Glutamatergic neuron (in vitro differentiated cells): ENCODE measurements at regions not wholly inside any gene's neighbourhood (a gene's known extent, or its start where the extent isn't known, plus 50 kb on each side); places are given as distances from the start of the nearest gene placed in this dataset.
"Not testable (repeated sequence)": the region's sequence is repeated elsewhere in the genome, so short reads cannot be mapped to it uniquely, and the experiment has no call there.

Experiments
- DNase-seq: peaks from one replicate; pipeline ENCODE4 v3.0.0; 2022
- H3K27ac Mint-ChIP-seq: one replicate; pipeline ENCODE4 v1.8.0; 2020; ENCODE audit warnings: mild to moderate bottlenecking, mixed read lengths, inconsistent platforms; ENCODE audit not compliant: unreplicated experiment
- H3K27me3 Mint-ChIP-seq: one replicate; pipeline ENCODE4 v1.8.0; 2020; ENCODE audit warnings: mild to moderate bottlenecking, moderate library complexity, mixed read lengths, inconsistent platforms; ENCODE audit not compliant: unreplicated experiment
- H3K36me3 Mint-ChIP-seq: one replicate; pipeline ENCODE4 v1.8.0; 2020; ENCODE audit warnings: mild to moderate bottlenecking, mixed read lengths, inconsistent platforms; ENCODE audit not compliant: unreplicated experiment
- H3K4me1 Mint-ChIP-seq: one replicate; pipeline ENCODE4 v1.8.0; 2020; ENCODE audit warnings: mild to moderate bottlenecking, low read depth, mixed read lengths, inconsistent platforms; ENCODE audit not compliant: unreplicated experiment
- H3K4me3 Mint-ChIP-seq: one replicate; pipeline ENCODE4 v1.8.0; 2020; ENCODE audit warnings: mild to moderate bottlenecking, mixed read lengths, inconsistent platforms; ENCODE audit not compliant: unreplicated experiment
- H3K9me3 Mint-ChIP-seq: one replicate; pipeline ENCODE4 v1.8.0; 2020; ENCODE audit warnings: mild to moderate bottlenecking, moderate library complexity, mixed read lengths, inconsistent platforms; ENCODE audit not compliant: unreplicated experiment
- TF ChIP-seq, protein P1 (sequence below): fragments of 200-600 bp; sonication (generic); IDR thresholded peaks from one replicate; pipeline ENCODE4 v1.5.0; 2021; ENCODE audit not compliant: partially characterized antibody, unreplicated experiment

DNA sequence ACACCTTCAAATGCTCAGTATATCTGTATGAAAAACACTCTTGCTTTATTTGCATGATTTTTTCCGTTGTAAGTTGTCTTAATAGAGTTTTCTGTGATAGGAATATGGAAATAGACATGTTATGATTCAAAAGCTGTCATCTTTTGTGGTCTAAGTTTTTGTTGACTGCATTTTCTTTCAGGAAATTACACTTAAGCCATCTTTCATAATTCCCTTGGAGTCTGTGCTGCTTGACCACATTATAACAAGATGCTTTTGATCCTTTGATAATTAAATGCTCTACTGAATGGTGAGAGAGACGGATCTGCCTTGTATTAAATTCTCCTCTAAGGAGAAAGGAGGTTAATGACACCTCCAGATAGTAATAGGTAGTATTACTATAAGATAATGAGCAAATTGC lies 272.8 kb upstream of the DAAM1 start:
- no peak overlapping the region for H3K4me3 Mint-ChIP-seq
- no peak for DNase-seq
- H3K9me3 Mint-ChIP-seq, result no peaks in the 10 kb centered on the region
- peaks cover 2% of the 10 kb centered on the region for H3K27me3 Mint-ChIP-seq
- no peak overlapping the region for H3K27ac Mint-ChIP-seq
- TF ChIP-seq, protein P1, sequence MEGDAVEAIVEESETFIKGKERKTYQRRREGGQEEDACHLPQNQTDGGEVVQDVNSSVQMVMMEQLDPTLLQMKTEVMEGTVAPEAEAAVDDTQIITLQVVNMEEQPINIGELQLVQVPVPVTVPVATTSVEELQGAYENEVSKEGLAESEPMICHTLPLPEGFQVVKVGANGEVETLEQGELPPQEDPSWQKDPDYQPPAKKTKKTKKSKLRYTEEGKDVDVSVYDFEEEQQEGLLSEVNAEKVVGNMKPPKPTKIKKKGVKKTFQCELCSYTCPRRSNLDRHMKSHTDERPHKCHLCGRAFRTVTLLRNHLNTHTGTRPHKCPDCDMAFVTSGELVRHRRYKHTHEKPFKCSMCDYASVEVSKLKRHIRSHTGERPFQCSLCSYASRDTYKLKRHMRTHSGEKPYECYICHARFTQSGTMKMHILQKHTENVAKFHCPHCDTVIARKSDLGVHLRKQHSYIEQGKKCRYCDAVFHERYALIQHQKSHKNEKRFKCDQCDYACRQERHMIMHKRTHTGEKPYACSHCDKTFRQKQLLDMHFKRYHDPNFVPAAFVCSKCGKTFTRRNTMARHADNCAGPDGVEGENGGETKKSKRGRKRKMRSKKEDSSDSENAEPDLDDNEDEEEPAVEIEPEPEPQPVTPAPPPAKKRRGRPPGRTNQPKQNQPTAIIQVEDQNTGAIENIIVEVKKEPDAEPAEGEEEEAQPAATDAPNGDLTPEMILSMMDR, result no peak
- peaks cover 25% of the 10 kb centered on the region for H3K4me1 Mint-ChIP-seq
- H3K36me3 Mint-ChIP-seq, result no peaks in the 10 kb centered on the region

- Mint-ChIP-seq H3K36me3 (no peaks in the 10 kb centered on the region), H3K4me3 (peak overlapping the region; percentile 72), H3K9me3 (no peaks in the 10 kb centered on the region), H3K4me1 (peaks cover 36% of the 10 kb centered on the region), H3K27me3 (no peaks in the 10 kb centered on the region), H3K27ac (peak overlapping the region; percentile 48)
- TF ChIP-seq, protein P1, result no peak
- DNase-seq, result no peak
Observed at GRCh38 chr14:58918066-58918738, 270.3 kb upstream of the DAAM1 start.

DNA sequence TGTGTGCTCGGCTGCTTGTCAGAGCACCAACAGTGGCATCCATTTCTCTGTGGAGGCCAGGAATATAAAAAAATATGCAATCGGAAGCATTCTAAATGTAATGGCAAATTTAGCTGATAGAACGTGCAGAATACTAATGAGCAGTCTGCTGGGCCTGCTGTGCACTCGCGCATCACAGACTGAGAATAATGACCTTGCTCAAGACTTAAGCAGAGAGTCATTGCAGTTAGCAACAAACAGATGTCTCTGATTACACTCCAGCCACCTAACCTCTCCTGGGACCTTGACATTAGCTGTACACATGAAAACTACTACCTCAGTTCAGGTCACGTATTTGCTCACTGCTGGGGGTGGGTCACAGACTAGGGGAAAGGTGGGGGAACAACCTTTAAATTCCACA lies 269.2 kb upstream of the DAAM1 start:
- DNase-seq, result peak; percentile 33
- peak overlapping the region; percentile 79 for H3K4me3 Mint-ChIP-seq
- H3K4me1 Mint-ChIP-seq, result peaks cover 36% of the 10 kb centered on the region
- TF ChIP-seq, protein P1, result no peak
- no peaks in the 10 kb centered on the region for H3K27me3 Mint-ChIP-seq
- H3K36me3 Mint-ChIP-seq, result no peaks in the 10 kb centered on the region
- no peaks in the 10 kb centered on the region for H3K9me3 Mint-ChIP-seq
- peak overlapping the region; percentile 84 for H3K27ac Mint-ChIP-seq

DNA sequence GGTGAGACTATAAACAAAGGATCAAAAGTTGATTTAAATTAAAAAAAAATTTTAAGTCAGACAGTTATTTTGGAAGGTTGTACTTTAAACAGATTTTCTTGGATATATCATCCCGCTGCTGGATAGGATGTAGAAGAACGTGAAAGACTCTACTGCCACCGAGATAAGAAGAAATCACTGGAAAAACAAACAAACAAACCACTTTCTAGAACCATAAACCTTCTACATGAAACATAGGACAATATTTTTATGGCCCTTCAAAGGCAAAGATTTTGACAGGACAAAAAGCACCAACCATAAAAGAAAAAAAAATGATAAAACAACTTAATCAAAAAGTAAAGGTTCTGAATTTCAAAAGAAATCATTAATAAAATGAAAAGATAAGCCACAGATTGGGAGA lies 268.2 kb upstream of the DAAM1 start:
- Mint-ChIP-seq H3K36me3 (no peaks in the 10 kb centered on the region), H3K9me3 (no peaks in the 10 kb centered on the region), H3K27me3 (no peaks in the 10 kb centered on the region), H3K27ac (no peak overlapping the region), H3K4me3 (no peak overlapping the region), H3K4me1 (peaks cover 36% of the 10 kb centered on the region)
- TF ChIP-seq, protein P1, result no peak
- DNase-seq, result no peak

DNA sequence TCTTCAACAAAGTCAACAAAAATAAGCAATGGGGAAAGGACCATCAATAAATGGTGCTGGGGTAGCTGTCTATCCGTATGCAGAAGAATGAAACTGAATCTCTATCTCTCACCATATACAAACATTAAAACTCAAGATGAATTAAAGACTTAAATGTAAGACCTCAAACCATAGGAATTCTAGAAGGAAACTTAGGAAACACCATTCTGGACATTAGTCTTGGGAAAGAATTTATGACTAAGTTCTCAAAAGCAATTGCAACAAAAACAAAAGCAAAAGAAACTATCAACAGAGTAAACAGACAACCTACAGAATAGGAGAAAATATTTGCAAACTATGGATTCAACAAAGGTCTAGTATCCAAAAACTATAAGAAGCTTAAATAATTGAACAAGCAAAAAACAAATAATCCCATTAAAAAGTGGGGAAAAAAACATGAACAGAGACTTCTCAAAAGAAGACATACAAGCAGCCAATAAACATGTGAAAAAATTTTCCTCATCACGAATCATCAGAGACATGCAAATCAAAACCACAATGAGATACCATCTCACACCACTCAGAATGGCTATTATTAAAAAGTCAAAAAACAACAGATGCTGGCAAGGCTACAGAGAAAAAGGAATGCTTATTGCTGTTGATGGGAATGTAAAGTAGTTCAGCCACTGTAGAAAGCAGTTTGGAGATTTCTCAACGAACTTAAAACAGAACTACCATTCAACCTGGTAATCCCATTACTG lies 266.1 kb upstream of the DAAM1 start:
- not testable (repeated sequence) for H3K36me3 Mint-ChIP-seq, H3K4me3 Mint-ChIP-seq, H3K27ac Mint-ChIP-seq, H3K9me3 Mint-ChIP-seq, DNase-seq, H3K27me3 Mint-ChIP-seq
- peaks cover 34% of the 10 kb centered on the region for H3K4me1 Mint-ChIP-seq
